HG03520 (cell line): ENCODE measurements at regions not wholly inside any gene's neighbourhood (a gene's known extent, or its start where the extent isn't known, plus 50 kb on each side); places are given as distances from the start of the nearest gene placed in this dataset.

Experiments used
- ATAC-seq: cut with Tn5 transposase; IDR thresholded peaks from one replicate; pipeline ENCODE4 v1.9.1; 2021; ENCODE audit warnings: mild to moderate bottlenecking, moderate library complexity; ENCODE audit not compliant: unreplicated experiment

DNA sequence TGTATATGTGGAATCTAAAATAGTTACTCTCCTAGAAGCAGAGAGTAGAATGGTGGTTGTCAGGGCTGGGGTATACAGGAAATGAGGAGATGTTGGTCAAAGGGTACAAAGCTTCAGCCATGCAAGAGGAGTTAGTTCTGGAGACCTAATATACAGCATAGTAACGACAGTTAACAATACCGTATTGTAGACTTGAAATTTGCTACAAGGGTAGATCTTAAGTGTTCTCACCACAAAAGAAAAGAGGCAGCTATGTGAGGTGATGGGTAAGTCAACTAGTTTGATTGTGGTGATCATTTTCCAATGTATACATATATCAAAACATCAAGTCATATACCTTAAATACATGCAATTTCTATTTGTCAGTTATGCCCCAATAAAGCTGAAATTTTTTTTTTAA is 98.2 kb upstream of the CYP1B1 start:
- ATAC-seq: no peak

DNA sequence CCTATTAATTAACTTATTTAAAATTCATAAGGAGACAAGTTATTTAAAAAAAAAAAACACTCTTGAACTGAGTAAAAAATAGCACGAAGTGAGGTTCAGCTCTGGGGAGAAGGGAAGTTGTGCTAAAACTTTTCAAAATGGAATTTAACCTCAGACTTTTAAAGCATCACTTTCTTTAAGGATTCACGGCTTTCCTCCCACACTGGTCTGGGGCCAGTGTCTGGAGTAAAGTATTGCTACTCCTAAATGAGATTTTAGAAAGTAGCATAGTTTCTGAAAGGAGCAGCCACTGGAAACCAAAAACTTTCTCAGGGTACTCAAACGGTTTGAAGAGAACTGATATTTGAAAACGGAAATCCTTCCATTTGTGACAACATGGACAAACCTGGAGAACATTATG is 97.7 kb upstream of the CYP1B1 start:
- no peak for ATAC-seq

DNA sequence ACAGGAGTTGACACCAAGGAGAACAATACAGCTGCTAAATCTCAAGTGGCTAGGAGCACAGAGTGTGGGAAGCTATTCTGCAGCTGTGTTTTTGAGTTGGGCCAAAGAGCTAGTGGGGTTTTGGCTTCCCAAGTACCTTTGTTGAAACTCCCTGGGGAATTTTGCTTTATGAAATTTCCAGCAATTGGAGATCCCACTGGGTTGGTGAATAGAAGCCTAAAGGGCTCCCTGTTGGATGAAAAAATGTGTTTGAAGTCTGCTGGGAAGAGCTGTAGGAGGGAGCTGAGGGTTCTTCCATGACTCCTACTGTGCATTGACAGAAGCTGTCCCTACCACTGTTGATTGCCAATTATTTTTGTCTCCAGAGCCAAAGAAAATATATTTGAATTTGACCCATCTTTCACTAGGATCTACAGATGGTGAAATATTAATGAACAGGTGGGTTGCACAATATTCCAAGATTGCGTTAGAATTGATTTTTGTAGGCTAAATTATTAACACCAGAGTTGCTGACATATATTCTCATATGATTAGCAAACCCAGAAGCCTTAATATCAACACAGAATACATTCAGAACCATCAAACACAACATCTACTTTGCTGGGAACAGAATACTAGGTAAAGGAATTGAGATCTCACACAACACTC is 95.4 kb upstream of the CYP1B1 start:
- no peak for ATAC-seq

DNA sequence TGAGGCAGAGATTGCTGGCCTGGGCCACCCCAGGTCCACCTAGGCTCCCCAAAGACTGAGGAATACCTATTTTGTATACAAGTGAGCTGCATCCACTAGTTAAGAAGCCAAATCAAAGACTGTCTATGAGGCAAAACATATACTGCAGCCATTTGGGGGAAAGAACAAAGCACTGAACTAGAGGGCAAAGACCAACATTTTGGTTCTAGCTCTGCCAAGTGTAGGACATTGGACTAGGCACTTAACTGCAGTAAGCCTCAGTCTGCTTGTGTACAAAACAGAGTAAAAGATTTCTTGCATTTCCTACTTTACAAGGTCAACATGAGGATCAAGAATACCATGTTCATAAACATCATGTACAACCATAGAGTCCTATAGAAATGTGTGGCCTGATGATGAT is 94.8 kb upstream of the CYP1B1 start:
- ATAC-seq: no peak

DNA sequence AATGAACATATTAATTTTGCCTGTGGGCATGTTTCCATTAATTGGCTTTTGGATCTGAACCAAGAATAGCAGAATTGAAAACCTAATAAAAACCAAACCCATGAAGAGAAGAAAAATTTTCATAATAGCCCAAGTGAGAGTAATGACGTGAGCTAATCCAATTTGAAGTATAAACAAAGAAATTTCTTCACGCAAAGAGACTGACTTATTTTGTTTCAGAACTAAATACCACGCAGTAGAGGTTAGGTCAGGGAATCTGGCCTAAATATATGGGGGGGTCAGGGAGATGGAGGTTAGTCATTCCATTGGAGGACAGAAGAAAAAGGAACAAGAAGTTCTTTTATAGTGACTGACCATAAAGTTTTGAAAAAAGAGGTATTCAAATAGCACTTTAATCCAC is 94.1 kb upstream of the CYP1B1 start:
- no peak for ATAC-seq

DNA sequence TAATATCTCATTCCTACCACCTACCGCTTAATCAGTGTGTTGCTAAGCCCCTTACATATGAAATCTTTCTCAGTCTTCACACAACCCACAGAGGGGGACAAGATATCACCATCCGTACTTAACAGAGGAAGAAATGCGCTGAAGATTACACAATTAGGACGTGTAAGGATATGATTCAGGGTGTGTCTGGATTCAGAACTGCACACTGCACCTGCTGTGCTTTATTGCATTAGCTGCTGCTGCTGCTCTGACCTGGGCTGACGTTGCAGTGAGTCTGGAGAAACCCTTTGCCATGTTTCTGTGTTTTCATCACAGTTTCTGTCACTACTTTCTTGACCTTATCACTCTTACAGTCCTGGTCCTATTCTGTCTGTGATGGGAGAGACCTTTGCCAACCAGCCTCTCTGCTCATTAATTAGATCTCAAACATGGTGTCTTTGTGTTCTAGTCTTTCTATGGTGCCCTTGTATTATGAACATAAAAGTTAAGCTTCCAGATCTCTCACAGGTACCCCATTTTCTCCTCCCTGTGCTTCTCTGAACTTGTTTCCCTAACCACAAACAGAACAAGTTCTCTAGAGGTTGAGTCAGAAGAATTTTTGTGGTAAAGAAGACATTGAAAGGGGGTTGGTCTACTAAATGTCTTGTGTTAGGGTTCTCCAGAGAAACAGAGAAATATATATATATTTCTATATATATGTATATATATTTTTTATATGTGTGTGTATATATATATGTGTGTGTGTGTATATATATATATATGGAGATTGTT is 92.9 kb upstream of the CYP1B1 start:
- ATAC-seq: no peak

DNA sequence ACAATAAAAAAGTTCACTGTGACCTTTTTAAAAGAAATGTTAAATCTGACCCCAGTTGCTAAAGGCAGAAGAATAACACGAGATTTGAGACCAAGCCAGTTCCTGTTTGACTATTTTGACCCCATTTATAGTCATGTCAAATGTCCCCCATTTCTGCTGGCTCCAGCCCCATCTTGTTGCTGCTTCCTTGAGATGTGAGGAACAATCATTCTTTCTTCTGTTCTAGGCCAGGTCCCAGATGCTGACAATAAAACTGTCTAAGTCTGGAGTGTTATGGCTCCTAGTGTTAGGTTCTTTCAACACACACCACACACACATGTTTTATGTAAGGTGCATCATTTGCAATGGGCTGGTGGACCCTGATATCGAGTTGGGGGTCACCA is 92.0 kb upstream of the CYP1B1 start:
- ATAC-seq: no peak

DNA sequence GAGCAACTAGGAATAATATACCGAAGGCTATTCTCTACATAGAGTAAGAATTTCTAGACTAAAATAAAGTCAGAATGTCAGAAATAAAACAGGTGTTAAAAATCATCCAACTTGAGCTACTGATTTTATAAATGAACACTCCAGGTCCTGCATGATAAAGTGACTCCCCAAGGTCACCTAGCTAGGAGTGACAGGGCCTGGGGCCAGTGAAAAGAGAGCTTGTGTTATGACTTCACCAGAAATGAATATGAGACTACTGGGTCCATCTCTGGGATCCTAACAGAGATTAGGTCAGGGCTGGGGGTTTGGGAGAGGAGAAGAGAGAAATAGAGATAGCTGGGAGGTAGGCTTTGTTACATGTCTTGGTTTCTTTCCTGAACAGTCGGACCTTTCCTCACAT is 89.7 kb upstream of the CYP1B1 start:
- no peak for ATAC-seq

DNA sequence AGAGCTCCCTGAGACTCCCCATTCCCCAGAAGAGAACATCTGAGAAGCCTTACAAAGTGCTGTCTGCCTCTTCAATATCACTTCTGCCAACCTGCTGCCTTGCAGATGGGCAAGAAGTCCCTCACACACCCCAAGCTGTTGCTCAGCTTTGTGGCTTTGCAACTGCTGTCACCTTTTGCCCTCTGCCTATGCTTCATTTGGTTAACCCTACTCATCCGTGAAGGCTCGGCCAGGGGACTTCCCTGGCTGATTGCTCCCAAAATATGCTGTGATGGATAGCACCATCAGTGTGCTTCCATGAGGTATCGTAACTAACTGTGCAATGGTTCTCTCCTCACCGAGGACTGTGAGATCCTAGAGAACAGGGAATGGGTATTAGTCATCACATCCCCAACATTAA is 88.9 kb upstream of the CYP1B1 start:
- ATAC-seq: no peak

DNA sequence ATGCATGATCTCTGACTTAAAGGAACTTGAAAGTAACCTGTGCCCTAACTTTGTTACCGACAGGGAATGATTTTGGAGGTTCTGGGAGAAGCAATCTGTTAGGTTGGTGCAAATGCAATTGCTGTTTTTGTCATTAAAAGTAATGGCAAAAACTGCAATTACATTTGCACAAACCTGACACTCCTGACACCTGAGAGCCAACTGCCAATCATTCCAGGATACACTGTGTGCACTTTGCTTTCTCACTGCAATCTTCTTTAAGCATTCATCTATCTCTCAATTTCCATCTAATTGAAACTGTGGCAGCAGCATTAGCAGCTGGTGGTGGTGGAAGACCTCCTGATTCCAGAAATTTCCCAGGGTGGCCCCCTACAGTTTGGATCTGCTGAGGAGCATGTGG is 87.6 kb upstream of the CYP1B1 start:
- ATAC-seq: no peak

DNA sequence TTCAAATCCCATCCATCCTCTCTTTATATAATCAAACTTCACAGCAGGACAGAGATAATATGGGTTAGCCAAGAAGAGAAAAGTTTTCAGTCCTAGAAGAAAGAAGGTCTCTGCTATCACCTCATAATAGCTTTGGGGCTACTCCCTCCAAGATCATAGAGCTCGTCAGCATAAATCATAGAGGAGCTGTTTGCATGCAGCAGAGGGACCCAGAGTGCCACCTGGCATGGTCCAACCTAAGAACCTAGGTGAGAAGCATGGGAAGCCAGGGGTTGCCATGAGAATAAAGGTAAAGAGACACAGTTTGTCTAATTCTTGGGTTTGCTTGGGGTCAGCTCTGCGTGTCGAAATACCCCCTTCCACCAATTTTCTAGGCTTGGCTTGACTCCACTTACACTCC is 87.1 kb upstream of the CYP1B1 start:
- no peak for ATAC-seq

DNA sequence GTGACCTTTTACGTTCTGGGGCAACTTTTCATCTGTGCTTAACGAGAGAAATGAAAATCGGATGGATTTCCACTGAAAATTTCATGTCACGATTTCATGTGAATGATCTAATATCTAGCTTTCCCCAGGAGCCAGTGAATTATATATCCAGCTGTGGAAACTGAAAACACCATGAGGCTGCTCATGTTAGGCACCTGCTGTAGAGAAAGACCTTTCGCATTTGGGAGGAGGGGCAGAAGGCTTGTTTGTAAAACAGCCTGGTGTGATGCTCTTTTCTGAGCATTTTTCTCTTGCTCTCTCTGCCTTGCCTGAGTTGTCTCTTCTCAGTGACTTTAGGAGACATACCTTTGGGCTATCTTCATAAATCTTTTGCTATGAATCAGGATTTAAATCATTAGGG is 84.6 kb upstream of the CYP1B1 start:
- no peak for ATAC-seq

DNA sequence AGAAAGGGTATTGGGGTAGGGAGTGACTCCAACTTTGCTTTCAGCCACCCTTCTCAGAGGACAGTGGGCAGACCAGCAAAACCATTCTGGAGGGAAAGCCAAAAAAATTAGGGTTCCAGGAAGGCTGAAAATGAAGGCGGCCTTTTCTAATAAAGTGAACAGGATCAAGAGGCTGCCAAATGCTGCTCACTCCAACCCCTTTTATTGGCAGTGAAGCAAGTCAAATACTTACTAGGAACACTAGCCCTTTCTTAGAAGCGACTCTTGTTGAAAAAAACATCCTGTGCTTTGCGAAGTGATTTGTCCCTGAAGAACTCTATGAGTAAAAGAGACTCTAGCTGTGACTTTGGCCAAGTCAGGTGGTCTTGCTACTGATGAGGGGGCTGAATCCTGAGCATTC is 83.6 kb upstream of the CYP1B1 start:
- no peak for ATAC-seq

DNA sequence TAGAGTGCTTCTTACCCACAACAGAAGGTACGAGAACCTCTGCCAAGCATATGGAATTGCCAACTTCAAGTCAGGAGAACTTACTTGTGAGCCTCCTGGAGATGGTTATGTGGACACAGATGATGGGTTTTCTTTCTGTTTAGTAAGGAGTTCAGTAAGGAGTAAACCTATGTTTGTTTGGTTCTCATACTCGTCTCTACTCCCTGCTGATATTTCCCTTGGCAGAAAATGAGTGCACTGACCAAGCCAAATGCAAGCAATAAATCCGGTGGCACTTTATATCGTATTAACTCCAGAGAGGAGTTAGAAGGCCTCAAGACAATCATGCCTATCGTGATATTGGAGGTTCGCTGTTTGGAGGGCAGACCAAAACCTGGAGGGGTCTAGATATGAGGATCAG is 83.2 kb upstream of the CYP1B1 start:
- ATAC-seq: no peak

DNA sequence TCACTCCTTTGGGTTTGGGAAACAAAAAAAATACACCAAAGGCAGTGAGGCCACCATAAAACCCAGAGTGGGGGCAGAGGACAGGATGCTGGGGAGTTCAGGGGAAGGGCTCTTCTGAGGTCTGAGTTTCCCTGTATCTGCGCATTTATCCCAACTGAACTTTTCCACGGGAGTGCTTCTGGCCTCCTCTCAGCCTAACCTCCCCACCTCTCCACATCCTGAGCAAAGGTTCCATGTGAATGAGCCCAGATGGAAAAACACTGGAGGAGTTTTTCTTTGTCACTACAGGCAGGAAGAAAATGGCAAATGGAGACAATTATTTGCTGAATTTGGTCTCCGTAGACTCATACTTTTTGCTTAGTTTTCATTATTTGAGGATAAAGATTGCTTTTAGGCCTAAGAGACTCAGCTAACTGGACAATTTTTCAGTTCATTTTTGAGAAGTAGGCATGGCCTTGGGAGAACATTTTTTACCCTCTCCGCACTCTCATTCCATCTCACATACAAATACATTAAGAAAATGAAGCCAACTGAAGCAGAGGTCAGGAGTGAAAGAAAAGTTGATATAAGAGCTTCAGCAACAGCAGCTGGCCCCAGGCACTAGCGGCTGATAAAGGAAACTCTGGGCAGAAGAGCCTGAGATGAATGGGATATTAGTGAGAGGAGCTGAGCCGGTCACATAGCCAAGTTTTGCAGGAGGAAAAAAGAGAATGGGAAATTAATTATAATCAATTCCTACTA is 82.6 kb upstream of the CYP1B1 start:
- no peak for ATAC-seq

DNA sequence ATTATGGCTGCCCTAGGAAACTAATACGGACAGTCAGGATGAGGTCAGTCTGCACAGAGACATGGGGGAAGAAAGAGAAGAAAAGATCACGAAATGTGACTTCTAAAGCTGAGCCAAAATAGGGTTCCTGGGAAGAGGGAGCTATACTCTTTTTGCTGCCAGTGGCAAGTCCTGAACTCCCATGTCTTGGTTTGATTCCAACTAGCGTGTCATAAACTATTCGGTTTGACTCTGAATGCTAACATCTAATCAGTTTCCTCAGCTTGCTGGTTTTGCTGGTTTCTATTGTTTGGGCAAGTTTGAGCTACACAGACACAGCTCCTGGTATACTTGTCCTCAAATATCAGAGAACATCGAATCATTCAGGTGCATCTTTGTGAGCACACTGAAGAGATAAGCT is 80.5 kb upstream of the CYP1B1 start:
- ATAC-seq: no peak

DNA sequence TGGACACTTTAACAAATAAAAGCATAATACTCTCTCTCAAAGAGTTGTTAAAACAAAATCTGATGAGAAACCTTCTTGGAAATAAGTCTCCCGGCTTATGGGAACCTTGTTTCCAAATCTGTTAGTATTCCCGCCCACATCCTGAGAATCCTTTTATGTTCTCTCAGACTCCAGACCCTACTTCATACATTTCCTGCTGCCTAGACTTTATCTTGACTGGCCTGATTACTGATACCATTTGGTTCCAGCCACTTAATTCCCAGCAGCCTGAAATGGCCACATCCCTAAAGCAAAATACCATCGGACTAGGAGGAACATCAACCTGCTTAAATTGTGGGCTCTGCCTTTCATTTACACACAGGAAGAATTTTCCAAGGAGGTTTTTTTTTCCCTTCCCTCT is 79.1 kb upstream of the CYP1B1 start:
- ATAC-seq: no peak

DNA sequence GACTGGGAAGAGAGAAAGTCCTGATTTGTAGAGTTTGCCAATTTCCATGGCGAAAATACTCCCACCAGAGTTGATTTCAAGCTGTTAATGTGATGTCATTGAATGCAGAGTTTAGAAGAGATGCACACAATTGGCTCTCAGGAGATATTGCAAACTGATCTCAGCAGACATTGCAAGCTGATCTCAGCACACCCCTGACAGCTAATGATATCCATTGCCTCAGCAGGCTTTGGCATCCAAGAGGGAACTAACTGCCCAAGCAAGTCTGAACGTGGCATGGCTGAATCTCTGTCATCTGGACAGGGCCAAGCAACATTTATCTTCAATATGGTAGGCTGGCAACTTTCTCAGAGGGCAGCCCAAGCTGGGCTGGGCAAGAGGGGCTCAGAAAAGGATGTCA is 78.4 kb upstream of the CYP1B1 start:
- ATAC-seq: no peak

DNA sequence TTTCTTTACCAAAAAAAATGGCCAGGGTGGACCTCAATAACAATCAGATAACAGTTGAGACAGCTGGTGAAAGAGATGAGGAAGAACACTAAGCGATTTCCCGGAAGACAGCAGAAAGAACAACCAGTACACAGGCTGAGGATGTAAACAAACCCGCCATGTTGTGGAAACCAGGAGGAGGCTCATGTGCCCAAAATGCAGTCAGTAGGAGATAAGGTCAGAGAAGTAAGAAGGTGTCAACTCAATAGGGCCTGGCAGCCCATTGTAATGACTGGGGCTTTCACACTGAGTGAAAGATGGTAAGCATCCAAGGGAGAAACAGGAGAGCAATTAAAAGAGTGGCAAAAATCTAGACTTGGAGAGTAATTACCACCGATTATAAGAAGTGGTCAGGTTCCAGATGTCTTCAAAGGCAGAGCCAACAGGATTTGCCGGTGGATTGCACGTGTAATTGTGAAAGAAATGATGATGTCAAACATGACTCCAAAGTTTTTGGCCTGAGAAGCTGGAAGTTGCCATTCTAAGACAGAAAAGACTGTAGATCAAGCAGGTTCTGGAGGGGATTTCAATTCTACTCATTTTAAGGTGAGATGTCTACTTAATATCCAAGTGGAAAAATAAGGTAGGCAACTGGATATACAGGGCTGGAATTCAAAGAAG is 77.7 kb upstream of the CYP1B1 start:
- ATAC-seq: no peak

DNA sequence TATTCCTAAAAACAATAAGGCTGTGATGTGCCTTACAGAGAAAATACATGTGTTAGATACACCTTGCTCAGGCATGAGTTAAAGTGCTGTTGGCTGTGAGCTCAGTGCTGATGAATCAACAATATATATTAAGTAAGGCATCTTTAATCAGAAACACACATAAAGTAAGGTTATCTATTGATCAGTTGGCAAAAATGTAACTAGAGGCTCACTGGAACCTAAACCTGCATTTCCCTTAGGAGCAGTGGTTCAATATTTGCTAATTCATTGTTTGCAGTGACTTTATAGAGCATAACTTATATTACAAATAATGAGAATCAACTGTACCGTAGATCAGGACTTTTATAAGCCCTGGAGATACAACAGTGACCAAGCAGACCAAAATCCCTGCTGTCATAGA is 77.0 kb upstream of the CYP1B1 start:
- no peak for ATAC-seq

DNA sequence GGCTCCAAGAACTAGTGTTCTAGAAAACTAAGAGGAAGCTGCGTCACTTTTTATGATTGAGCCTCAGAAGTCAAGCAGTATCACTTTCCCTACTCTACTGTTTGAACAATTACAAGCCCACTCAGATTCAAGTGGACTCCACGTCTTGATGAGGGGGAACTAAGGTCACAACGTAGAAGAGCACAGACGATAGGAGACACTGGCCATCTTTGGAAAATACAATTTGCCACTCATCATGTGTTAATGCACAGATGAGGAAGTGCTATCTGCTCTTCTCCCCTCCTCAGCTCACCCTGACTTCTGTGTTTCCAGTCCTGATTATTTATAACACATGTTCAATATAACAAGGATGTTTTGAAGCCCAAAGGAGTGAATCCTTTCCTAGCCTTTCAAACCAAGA is 76.1 kb upstream of the CYP1B1 start:
- ATAC-seq: no peak

DNA sequence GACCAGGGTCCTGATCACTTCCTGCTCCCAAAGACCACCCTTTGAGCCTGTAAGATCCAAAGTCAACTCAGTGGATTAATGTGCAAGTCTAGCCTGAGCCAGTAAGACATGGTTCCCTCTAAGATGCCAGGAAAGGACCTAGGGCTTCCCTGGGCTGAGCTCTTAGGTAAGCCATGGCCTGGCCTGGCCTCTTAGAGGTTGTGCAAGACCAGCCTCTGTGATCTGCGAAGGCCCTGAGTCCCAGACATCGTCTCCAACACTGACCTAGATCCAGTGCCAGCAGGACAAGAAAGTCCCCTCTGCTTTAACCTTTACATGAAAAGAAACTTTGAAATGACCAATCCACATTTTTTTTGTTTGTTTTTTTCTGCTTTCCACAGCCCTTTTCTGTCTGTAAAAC is 73.6 kb upstream of the CYP1B1 start:
- ATAC-seq: no peak
